GM18519 (cell line): ENCODE measurements at regions not wholly inside any gene's neighbourhood (a gene's known extent, or its start where the extent isn't known, plus 50 kb on each side); places are given as distances from the start of the nearest gene placed in this dataset.

Experiments used
- ATAC-seq: cut with Tn5 transposase; IDR thresholded peaks from one replicate; pipeline ENCODE4 v1.9.1; 2021; ENCODE audit warnings: mild to moderate bottlenecking, moderate library complexity; ENCODE audit not compliant: unreplicated experiment, low FRiP score

DNA sequence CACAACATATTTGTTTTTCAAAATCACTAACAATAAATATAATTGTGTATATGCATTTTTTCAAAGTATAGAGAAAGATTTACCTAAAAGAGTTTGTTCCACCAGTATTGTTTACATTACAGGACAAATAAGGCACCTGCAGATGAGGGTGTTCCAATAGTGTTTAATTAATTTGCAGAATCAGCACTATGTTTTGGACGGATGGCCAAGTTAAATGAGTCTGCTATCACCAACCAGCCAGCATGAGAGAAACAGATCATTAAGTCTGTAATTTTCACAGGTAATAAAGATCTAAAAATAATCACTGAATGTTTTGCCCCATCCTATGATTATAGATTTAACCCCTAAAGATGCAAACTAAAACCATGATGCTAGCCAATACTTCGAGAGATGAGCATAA, 2247.0 kb downstream of the NCAM2 start:
- no peak for ATAC-seq

DNA sequence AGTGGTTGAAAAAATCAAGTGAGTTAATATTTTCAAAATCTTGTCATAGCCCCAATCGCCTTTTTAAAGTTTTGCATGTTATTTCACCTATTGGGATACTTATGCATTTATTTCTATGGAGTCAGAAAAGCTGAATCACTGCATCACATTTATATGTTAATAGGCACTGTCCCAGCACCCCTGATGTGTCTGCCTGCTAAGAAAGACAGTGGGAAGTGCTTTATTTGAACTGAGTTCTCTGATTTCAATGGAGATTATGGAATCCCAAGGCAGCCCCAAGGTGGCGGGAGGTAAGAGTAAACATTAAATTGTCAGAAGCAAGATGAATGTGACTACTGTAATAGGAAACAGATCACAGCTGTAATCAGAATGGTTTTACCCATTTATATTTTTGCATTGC, 2225.7 kb downstream of the NCAM2 start:
- no peak for ATAC-seq

DNA sequence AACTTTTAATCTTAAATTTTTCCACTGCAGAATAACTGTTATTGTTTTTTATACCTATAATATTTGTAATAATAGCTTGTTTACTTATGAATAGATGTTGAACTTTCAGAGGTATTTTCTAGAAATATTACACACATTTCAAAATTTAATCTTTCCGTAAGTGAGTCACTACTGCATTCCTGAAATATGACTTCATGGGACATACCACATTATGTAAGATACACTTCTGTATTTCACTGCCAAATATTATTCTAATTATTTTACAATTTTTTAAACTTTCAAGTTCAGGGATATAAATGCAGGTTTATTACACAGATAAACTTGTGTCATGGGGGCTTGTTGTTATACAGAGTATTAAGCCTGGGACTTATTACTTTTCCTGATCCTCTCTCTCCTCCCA, 2220.5 kb downstream of the NCAM2 start:
- ATAC-seq = no peak

DNA sequence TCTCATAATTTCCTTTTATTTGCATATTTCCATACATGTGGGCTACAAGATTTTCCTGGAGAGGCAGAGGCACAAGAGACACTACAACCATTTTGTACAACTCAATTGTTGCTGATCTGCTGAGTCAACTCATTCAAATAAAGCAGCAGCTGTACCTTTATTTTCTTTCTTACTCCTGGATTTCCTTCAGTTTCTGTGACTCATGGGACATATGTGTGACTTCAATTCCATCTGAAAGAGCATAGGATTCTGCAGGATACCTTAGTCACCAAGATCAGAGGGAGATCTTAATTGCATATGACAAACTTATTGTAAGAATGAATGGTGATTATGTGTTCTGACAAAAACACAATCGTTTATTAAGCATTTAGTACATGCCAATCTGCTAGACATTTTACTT, 2219.4 kb downstream of the NCAM2 start:
- ATAC-seq = no peak

DNA sequence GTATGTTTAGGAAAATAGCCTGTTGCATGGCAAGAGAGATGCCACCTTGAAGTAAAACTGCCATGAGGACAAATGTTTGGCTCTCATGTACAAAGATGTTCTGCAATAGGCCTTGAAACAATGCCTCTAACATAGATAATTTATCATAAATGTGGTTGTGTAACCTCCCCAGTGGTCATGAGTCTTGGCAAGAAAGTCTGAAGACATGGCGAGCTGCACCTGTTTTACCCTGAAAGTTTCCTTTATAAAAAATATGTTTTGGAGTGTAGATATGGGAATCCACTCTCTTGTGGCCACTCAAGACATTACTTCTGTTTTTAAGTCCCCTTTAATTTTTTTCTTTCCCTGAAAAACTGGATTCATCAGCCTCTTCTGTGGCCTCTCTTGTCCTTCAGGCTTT, 2217.1 kb downstream of the NCAM2 start:
- no peak for ATAC-seq
